GM21737 (cell line): ENCODE measurements at regions not wholly inside any gene's neighbourhood (a gene's known extent, or its start where the extent isn't known, plus 50 kb on each side); places are given as distances from the start of the nearest gene placed in this dataset.

Experiments used
- ATAC-seq: cut with Tn5 transposase; IDR thresholded peaks from one replicate; pipeline ENCODE4 v1.9.1; 2021; ENCODE audit warnings: mild to moderate bottlenecking, moderate library complexity; ENCODE audit not compliant: unreplicated experiment

DNA sequence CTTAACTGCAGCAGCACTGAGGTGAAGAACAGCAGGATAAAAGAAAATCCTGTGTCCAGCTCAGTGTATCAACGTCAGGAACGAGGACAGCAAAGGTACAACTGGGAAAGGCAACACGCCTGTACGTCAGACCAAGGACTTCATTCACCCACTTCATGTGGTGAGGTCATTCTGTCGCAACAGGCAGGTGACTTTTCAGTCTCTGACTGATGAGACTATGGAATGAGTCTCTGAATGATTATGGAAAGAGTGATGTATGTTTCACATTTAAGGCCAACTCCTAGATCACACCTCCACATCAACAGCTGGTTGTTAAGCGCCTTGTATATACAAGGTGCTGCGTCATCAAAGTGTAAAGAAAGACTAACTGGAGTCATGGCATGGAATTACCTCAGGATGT lies 297.6 kb upstream of the SP8 start:
- ATAC-seq, result no peak

GRCh38 chr7:21086688-21087087 lies 300.0 kb upstream of the SP8 start:
- no peak for ATAC-seq

GRCh38 chr7:21089653-21090052 lies 303.0 kb upstream of the SP8 start:
- no peak for ATAC-seq

GRCh38 chr7:21092766-21093702 lies 306.3 kb upstream of the SP8 start:
- ATAC-seq, result no peak

DNA sequence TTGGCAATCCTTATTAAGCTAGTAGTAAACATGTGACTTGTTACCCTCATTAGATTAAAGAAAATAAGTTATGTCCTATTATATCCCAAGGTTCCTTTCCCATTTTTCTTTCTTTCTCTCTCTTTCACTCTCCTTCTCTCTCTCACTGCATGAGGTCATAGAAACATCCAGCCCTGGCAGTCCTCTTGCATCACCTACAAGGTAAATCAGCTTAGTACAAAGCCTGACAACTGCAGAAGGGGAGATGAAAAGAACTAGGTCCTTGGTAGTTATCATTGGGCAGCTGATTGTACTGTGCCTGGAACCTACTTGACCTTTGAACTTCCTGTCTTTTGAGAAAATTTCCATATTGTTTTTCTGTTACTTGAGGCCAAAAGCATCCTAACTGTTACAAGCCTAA lies 307.9 kb upstream of the SP8 start:
- ATAC-seq, result no peak

GRCh38 chr7:21099432-21099831 lies 312.7 kb upstream of the SP8 start:
- ATAC-seq, result no peak

GRCh38 chr7:21099955-21100354 lies 313.3 kb upstream of the SP8 start:
- no peak for ATAC-seq

GRCh38 chr7:21101541-21101940 lies 314.9 kb upstream of the SP8 start:
- no peak for ATAC-seq

- no peak for ATAC-seq
Measured at GRCh38 chr7:21103426-21104123, 316.9 kb upstream of the SP8 start.

GRCh38 chr7:21104124-21104500 lies 317.4 kb upstream of the SP8 start:
- ATAC-seq, result no peak

DNA sequence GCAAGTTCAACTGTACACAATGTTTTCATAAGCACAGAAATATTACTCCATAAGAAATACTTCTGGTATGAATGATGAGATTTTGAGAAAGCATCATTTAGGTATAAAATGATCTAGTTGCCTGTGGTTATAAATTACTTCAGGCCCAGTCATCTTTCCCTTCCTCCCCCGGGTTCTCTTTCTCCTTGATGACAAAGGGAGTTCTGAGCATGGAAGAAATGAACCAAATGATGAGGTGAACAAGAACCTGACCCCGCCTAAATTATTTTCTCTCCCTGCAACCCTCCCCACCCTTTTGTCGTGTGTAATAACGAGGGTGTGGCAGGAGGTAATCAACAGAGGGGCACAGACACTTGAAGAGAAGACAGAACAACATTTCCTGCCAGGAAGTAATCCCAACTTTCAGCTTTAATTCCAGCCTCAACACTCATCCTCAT lies 319.6 kb upstream of the SP8 start:
- ATAC-seq, result no peak

GRCh38 chr7:21107101-21107500 lies 320.4 kb upstream of the SP8 start:
- ATAC-seq, result no peak

DNA sequence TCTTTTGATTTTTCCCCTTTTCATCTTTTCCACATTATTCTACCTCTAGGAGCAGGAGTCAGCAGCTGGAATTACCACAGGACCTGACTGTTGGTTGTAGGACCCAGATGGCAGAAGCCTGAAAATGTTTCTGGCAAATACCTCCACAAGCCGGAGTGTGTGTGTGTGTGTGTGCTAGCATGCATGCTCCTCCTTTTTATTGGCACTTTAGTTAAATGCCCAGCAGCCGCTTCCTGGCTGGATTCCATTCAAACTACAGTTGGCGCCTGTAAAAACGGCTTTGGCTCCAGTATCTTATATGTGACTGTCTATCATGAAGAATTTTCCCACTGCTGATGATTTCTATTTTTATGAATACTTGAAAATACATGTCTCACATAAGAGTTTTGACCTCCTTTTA lies 319.7 kb upstream of the SP4 start:
- no peak for ATAC-seq

- ATAC-seq, result no peak
Measured at GRCh38 chr7:21113609-21114415, 314.1 kb upstream of the SP4 start.

GRCh38 chr7:21123586-21123985 lies 304.3 kb upstream of the SP4 start:
- no peak for ATAC-seq

DNA sequence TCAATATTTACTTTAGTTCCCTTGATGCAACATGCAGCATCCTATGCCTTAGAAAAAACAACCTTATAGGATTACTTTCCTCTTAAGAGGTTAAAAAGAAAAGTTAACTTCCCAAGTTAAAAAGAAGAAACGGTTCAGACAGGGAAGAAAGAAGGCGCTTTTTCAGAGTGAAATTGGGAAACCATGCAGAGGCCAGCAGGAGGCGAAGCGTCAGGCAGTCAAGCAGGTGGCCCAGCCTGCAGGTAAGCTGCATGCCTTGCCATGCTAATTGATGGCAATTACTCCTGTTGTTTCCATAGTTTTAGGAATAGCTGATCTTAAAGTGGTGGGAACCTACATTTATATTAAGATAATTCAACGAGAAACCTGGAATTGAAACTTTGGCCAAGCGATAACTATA lies 302.6 kb upstream of the SP4 start:
- ATAC-seq, result no peak

DNA sequence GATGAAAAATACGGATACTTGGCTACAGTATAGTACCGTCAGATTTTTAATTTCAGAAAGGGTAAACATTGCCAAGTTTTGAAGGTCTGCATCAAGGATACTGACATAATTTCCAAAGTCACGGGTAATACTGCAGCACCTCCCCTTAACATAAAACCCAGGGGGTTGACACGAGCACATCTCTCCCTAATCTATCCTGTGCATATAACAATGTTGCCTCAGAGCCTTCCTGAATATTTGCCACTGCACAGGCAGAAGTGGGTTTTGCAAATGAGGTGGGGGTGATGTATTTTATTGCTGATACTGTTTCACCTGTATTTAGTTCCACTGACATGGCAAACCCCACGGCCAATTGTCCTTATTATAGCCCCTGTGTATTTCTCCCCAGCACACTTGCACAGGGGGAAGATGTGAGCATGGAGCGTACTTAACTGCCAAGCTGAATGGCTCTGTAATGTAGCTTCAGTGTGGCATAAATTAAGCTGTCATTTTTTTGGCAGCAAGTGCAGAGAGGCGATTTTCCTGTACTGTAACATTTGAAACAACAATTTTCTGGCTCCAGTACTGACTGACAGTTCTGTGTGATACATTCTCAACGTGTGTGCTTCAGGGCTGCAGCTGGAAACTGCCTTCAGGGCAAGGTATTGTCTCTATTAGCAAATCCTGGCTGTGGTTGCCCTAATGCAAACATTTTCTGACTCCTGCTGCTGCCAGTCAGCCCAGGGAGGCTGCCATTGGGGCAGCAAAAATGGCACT lies 299.6 kb upstream of the SP4 start:
- ATAC-seq, result no peak

DNA sequence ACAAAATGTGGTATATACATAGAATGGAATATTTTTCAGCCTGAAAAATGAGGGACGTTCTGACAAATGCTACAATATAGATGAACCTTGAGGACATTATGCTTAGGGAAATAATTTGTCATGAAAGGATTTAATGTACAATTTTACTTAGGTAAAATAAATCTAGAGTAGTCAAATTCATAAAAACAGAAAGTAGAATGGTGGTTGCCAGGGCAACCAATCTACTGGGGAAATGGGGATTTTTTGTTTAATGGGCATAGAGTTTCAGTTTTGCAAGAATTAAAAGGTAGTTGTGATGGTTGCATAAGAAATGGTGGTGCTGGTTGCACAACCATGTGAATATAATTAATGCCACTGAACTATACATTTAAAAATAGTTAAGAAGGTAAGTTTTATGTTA lies 296.0 kb upstream of the SP4 start:
- no peak for ATAC-seq

- ATAC-seq, result no peak
Measured at GRCh38 chr7:21134631-21135030, 293.3 kb upstream of the SP4 start.

DNA sequence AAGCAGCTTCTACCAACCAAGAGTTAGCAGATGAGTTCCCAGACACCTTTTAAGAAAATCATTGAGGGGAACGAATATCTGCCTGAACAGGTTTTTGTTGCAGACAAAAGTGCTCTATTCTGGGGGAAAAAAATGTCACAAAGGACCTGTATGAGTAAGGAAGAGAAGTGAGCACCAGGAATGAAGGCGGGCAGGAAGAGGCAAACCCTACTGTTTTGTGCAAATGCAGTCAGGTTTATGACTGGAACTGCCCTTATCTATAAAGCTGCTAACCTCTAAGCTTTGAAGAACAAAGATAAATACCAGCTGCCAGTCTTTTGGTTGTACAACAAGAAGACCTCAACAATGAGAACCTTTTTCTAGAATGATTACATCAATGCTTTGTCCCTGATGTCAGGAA lies 292.4 kb upstream of the SP4 start:
- ATAC-seq, result no peak

GRCh38 chr7:21137640-21138039 lies 290.2 kb upstream of the SP4 start:
- ATAC-seq, result no peak
